ENCODE measurements at regions not wholly inside any gene's neighbourhood (a gene's known extent, or its start where the extent isn't known, plus 50 kb on each side); places are given as distances from the start of the nearest gene placed in this dataset.

GRCh38 chr21:15567191-15567590 is 162.6 kb upstream of the USP25 start:
- Mint-ChIP-seq H3K4me3 (ENCODE audit: unreplicated experiment) (no peak overlapping the region), H3K9me3 (ENCODE audit: unreplicated experiment) (no peaks in the 10 kb centered on the region), H3K27me3 (ENCODE audit: unreplicated experiment) (peaks cover 41% of the 10 kb centered on the region)

GRCh38 chr21:15568516-15568915 is 161.3 kb upstream of the USP25 start:
- Mint-ChIP-seq H3K36me3 (ENCODE audit: unreplicated experiment) (no peaks in the 10 kb centered on the region), H3K9me3 (ENCODE audit: unreplicated experiment) (no peaks in the 10 kb centered on the region), H3K27ac (ENCODE audit: unreplicated experiment) (no peak overlapping the region), H3K27me3 (ENCODE audit: unreplicated experiment) (peaks cover 42% of the 10 kb centered on the region), H3K4me1 (ENCODE audit: unreplicated experiment) (peaks cover 4% of the 10 kb centered on the region), H3K4me3 (ENCODE audit: unreplicated experiment) (no peak overlapping the region)
- no peak for DNase-seq (ENCODE audit: extremely low spot score, unreplicated experiment)
- TF ChIP-seq CTCF (IDR thresholded peaks at IDR 0.05): no peak

More at GRCh38 chr21:15567191-15567590, 162.6 kb upstream of the USP25 start:
- no peak for DNase-seq (ENCODE audit: extremely low spot score, unreplicated experiment)
- Mint-ChIP-seq H3K36me3 (ENCODE audit: unreplicated experiment) (no peaks in the 10 kb centered on the region), H3K27ac (ENCODE audit: unreplicated experiment) (no peak overlapping the region), H3K4me1 (ENCODE audit: unreplicated experiment) (peaks cover 4% of the 10 kb centered on the region)
- no peak for TF ChIP-seq CTCF (IDR thresholded peaks at IDR 0.05)

GRCh38 chr21:15586752-15587427 is 142.9 kb upstream of the USP25 start:
- Mint-ChIP-seq H3K4me3 (ENCODE audit: unreplicated experiment) (no peak overlapping the region), H3K27ac (ENCODE audit: unreplicated experiment) (no peak overlapping the region), H3K36me3 (ENCODE audit: unreplicated experiment) (no peaks in the 10 kb centered on the region), H3K9me3 (ENCODE audit: unreplicated experiment) (no peaks in the 10 kb centered on the region), H3K4me1 (ENCODE audit: unreplicated experiment) (no peaks in the 10 kb centered on the region), H3K27me3 (ENCODE audit: unreplicated experiment) (peaks cover 27% of the 10 kb centered on the region)
- DNase-seq (ENCODE audit: extremely low spot score, unreplicated experiment): no peak
- TF ChIP-seq CTCF (IDR thresholded peaks at IDR 0.05): no peak

GRCh38 chr21:15592271-15592860 is 137.4 kb upstream of the USP25 start:
- no peak for DNase-seq (ENCODE audit: extremely low spot score, unreplicated experiment)
- no peak overlapping the region for H3K27ac Mint-ChIP-seq (ENCODE audit: unreplicated experiment)
- H3K4me3 Mint-ChIP-seq (ENCODE audit: unreplicated experiment): no peak overlapping the region
- peak; percentile 76 for TF ChIP-seq CTCF (IDR thresholded peaks at IDR 0.05)
- H3K4me1 Mint-ChIP-seq (ENCODE audit: unreplicated experiment): no peaks in the 10 kb centered on the region
- H3K9me3 Mint-ChIP-seq (ENCODE audit: unreplicated experiment): peaks cover 6% of the 10 kb centered on the region
- no peaks in the 10 kb centered on the region for H3K36me3 Mint-ChIP-seq (ENCODE audit: unreplicated experiment)
- peaks cover 41% of the 10 kb centered on the region for H3K27me3 Mint-ChIP-seq (ENCODE audit: unreplicated experiment)

GRCh38 chr21:15592957-15593356 is 136.8 kb upstream of the USP25 start:
- Mint-ChIP-seq H3K27ac (ENCODE audit: unreplicated experiment) (no peak overlapping the region), H3K36me3 (ENCODE audit: unreplicated experiment) (no peaks in the 10 kb centered on the region), H3K4me3 (ENCODE audit: unreplicated experiment) (no peak overlapping the region), H3K27me3 (ENCODE audit: unreplicated experiment) (peaks cover 39% of the 10 kb centered on the region), H3K4me1 (ENCODE audit: unreplicated experiment) (no peaks in the 10 kb centered on the region), H3K9me3 (ENCODE audit: unreplicated experiment) (peaks cover 9% of the 10 kb centered on the region)
- no peak for TF ChIP-seq CTCF (IDR thresholded peaks at IDR 0.05)
- no peak for DNase-seq (ENCODE audit: extremely low spot score, unreplicated experiment)
